Medulla oblongata (tissue), 1 donor: ENCODE measurements at regions not wholly inside any gene's neighbourhood (a gene's known extent, or its start where the extent isn't known, plus 50 kb on each side); places are given as distances from the start of the nearest gene placed in this dataset.
"Not testable (repeated sequence)": the region's sequence is repeated elsewhere in the genome, so short reads cannot be mapped to it uniquely, and the experiment has no call there.

ENCODE experiments used
- DNase-seq: peaks from one replicate; pipeline ENCODE4 v3.0.0-alpha.2; 2015; ENCODE audit errors: extremely low spot score

- DNase-seq, result no peak
Measured at GRCh38 chr20:47929368-47930115, 144.3 kb upstream of the SULF2 start.

DNA sequence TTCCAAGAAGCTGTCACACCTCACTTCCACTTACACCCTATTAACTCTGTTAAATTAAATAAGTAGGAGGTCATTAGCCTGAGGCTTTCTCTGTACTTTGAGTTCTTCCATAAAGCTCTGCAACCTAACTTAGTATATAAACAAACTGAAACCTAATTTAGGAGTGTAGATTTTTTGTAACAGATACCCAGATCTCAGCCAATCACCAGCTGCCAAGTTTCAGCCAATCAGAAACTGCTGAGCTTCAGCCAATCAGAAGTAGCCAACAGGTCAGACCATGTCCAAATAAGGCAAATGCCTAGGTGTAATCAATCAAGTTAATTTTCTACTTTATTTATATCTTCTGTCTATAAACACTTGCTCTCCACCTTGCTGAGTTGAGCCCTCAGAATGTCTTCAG, 142.7 kb upstream of the SULF2 start:
- no peak for DNase-seq

GRCh38 chr20:47927385-47927851, 142.1 kb upstream of the SULF2 start:
- no peak for DNase-seq

DNA sequence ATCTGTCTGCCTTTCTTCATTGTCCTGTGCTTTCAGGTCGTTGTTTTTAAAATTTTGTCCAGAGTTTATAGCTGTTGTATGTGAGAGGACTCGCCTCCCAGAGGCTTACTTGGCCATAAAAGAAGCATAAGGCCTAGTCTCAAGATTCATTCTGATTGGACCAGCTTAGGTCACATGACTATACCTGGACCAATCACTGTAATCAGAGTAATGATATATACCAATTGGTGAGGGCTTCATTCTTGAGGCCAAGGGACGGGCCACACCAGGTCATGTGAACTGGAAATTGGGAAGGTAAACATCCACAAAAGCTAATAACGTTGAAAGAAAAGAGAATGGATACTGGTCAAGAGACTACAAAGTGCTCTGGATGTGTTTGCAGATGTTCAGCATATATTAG, 141.4 kb upstream of the SULF2 start:
- DNase-seq, result no peak

- DNase-seq, result no peak
Measured at GRCh38 chr20:47925593-47925992, 140.3 kb upstream of the SULF2 start.

DNA sequence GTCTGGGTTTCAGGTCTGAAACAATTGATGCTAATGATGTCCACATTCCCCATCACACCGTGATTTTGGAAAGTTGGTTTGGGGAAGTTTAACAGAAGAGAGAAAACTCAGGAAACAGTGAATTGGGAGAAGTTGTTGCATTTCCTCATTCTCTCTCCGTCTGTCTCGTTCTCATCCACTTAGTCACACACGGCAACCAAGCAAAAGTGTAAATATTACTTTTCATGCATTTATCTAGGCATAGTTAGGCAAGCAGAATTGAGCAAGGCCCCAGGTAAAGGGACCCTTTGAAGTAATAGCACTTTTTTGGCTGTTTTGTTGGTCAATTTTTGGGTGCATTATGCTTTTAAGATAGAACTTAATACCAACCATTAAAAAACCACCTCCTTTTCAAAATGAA, 137.0 kb upstream of the SULF2 start:
- no peak for DNase-seq

- not testable (repeated sequence) for DNase-seq
Measured at GRCh38 chr20:47921829-47922228, 136.5 kb upstream of the SULF2 start.

DNA sequence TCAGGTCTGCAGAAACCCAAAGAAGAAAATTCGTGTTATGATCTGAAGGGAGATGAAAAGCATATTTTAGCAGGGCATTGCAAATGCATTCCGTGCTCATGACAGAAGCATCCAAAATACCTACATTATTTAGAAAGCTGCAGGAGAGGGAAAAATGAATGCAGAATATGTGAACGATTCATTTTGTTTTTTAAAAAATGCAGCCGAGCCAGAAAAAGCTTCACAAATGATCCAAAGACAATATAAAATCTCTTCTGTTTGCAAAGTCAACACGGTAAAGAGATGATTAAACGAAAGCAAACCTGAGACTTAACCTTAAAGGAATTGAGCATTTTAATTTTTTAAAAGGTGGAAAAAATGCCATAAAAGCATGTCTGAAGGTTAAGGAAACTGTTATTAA, 136.1 kb upstream of the SULF2 start:
- no peak for DNase-seq

DNA sequence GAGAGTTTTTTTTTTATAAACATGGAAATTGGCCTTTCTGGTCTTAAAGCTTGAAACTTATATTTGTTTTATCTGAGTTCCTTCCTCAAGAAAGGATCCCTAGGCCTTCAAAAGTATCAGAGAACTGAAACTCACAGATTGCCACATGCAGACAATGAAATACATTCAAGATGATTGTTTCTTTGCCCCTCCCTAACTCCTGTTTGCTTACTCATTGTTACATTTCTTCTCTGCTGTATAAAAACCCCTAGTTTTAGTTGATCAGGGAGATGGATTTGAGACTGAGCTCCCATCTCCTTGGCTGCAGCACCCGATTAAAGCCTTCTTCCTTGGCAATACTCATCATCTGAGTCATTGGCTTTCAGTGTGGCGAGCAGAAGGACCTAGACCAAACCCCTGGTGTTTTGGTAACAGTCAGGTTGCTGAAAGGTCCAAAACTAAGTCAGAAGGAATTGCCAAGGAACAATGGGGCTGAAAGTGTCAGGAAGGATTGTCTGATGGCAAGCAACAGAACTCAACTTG, 132.3 kb upstream of the SULF2 start:
- DNase-seq, result no peak

DNA sequence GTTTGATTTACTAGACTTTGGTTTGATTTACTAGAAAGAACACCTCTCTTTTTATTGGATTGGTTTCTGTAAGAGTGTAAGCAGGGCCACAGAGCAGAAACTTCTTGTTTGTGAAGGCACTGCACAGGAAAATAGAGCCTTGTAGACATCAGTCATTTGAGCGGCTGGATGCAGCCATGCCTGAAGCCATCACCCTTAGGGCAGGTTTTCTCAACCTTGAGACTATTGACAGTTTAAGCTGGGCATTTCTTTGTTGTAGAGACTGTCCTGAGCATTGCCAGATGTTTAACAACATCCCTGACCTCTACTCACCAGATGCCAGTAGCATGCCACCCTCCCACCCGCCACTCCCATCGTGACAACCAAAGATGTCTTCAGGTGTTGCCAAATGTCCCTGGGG, 130.2 kb upstream of the SULF2 start:
- no peak for DNase-seq

DNA sequence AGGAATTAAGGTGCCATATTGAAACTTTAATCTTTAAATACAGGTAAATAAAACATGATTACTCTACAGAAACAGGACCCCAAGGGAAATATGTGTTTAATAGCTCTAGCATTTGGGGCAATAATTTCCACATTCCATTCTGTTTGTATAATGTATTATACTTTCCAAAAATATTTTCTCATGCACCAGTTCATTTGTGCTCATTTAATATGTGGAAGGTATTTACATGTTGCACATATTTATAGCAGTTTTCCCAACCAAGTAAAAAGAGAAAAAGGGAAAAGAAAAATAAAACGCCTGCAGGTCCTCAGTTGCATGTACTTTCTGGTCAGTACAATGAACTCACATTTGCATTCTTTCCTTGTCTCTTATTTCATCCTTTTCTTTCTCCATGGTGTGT, 129.5 kb upstream of the SULF2 start:
- DNase-seq, result no peak

GRCh38 chr20:47912786-47913501, 127.7 kb upstream of the SULF2 start:
- not testable (repeated sequence) for DNase-seq

DNA sequence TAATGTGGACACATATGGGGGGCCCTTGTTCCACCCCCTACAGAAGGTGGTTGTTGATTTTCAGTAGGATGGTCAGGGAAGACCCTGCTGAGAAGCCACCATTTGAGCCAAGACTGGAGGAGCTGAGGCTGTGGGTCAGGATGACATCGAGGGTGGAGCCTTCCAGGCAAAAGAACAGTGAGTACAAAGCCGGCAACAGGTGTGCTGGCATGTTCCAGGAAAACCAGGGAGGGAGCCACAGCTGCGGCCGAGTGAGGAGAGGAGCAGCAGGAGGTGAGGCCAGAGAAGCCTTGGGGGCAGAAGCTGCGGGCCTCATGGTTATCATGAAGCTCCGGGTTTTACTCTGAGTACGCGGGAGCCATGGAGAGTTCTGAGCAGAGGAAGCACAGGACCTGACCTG, 126.9 kb upstream of the SULF2 start:
- not testable (repeated sequence) for DNase-seq

DNA sequence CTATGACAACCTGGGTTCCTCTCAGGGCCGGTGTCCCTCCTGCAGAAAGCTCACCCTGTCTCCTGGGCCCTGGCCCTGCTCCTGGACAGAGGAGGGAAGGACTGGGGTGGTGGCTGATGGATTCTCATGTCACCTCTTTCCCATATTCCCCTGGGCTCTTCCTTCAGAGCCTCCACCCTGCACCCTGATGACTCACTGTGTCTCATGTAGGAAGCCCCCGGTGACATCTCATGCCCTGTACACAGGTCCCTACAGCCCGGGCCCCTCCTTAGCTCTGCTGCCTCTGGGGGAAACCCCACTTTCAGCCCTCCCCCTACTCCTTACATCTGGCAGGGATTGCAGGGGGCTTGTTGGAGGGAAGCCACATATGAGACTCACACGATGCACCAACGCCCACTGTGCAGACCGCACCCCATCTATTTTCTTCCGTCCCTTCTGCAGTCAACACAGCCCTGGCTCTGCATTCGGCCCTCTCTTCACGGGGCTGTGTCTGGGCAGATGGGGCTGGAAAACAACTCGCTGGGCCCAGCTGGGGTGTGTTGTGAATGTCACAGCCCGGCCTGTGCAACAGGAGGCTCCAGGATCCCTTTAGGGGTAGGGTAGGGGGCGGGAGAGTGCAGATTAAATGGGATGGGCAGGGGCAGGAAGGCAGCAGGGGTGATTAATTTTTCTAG, 124.6 kb upstream of the SULF2 start:
- DNase-seq, result not testable (repeated sequence)

DNA sequence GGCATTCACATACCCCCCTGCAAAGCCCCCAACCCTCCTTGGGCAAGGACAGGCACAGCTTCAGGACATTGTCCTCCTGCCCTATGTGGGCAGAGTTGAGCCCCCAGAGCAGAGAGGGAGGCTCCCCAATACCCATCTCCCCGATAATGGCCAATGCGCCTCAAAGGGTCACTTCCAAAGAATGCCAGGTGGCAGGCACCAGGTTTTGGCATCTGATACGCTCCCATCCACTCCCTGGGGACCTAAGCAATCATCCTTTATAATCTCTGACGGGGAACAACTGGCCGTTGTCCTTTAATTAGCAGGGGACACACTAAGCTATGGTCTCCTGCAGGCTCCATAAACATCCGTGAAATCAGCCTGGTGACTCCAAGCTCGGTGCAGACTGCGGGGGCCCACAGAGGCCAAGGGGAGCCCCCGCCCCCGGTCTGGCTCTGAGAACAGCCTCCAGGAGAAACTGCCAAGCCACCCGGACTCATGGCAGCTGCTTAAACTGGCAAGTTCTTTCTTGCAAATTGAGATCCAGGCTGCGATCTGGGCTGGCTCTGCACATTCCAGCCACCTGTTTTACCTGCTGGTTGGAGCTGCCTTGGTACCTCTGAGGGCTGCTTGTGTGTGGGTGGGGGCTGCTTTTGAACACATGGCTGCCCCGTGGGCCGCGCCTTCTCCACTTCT, 123.2 kb upstream of the SULF2 start:
- DNase-seq, result not testable (repeated sequence)

DNA sequence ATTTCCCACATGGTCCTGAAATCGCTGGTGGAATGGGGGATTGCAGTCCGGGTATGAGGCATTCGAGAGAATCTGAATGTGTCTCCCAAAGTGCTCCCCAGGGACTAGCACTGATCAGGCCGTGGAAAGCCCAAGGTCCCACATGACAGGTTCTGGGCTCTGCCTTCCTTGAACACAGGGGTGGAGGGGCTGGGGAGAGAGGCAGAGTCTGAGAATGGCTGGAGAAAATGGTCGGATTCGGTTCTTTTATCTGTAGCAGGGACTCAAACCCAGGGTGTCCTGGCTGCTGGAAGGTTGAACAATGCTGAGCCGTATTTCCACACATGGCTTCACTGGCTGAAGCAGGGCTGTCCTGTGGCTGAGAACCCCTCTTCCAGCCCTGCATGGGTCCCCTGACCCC, 122.7 kb upstream of the SULF2 start:
- DNase-seq, result not testable (repeated sequence)

DNA sequence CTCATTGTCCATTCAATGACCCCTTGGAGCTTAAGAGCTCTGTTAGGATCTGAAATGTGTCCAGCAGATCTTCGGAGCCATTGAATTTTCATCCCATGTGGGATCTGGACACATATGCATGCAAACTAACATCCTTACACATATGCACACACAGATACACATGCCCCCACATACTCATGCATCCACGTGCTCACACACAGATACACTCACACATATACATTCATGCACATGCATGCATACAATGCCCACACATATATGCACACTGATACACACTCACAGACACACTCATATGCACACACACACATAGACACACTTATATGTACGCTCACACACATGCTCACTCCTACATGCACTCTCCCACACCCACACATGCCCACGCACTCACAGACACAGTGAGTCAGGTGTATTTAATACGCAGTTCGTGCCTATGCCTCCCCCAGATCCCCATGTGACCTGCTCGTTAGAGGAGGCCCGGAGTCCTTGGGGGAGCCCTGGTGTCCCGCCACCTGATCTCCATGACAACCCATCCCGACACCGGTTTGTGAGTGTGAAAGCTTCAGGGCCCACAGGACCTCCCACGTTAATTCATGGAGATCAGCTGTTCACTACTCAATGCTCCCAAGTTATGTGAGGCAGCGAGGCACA, 121.9 kb upstream of the SULF2 start:
- no peak for DNase-seq

DNA sequence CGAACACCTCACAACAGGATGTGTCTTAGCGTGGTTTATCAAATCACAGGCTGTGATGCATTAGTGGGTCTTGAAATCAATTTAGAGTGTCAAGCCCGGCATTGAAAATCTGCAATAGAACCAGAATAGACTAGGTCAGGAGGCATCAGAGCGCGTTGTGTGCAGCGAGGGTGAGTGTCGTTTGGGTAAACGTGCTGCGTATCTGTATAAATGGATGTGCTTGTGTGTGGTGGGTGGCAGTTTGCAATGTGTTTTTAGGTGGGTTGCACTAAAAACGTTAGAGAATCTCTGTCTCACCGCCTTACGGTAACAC, 121.0 kb upstream of the SULF2 start:
- no peak for DNase-seq

DNA sequence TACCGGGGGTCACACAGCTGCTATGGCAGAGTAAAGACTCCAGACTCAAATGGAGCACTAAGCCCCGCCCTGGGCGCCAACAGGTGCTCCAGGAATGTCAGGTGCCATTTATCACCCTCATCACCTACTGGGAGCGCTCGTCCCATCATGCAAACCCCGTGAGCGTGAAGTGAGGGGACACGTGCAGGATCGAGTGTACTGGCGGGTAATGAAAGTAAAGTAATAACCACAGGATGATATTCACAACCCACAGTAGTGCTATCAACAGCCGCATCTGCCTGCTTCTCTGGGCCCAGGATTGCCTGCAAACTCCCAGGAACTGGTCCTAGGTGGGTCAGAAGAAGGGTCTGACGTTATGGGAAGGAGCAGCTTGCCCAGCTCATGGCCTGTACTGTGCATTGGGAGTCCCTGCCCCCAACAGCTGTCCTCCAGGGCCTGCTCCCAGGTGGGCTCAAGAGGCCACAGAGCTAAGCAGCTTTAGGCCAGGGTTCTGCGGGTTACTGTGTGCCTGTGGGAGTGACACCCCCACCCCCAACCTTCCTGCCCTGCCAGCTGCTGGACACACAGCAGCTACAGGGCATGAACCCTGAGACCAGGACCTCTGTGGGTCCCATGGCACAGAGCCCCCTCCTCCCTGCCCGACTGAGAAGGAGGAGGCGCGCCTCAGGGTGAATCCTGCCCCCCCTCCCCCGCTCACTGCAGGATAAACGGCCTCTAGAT, 120.5 kb upstream of the SULF2 start:
- DNase-seq, result no peak

- not testable (repeated sequence) for DNase-seq
Measured at GRCh38 chr20:47903009-47903408, 117.7 kb upstream of the SULF2 start.

GRCh38 chr20:47899313-47899712, 114.0 kb upstream of the SULF2 start:
- not testable (repeated sequence) for DNase-seq
